H1 (cell line): ENCODE measurements at regions not wholly inside any gene's neighbourhood (a gene's known extent, or its start where the extent isn't known, plus 50 kb on each side); places are given as distances from the start of the nearest gene placed in this dataset.

ENCODE experiments used
- RAD21 ChIP-seq, 2 experiments: IDR thresholded peaks in 1 of 2; conservative IDR thresholded peaks in 1 of 2; 2 replicates each; pipeline ENCODE4 v1.6.1; 2011; ENCODE audit warnings: low read depth in 2 of 2, low read length in 2 of 2, improper control_type of control experiment in 1 of 2, inconsistent platforms in 1 of 2, mild to moderate bottlenecking in 1 of 2, moderate library complexity in 1 of 2

DNA sequence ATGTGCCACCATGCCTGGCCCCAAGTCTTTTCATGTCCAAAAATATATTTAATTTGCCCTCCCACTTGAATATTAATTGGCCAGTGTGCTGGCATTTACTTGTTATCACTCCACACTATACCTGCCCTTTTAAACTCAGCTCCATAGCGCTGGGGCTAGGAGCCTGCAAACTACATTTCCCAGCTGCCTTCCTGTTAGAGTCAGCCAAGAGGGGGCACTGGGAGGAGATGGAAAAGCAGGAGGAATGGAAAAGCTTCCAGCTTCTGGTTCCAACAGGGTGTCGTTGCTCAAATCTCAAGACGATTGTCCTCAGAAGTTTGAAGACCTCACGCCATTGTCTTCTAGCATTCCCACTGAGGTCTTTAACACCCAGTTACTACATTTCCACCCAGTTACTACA, 315.5 kb downstream of the BCOR start (continued):
- 0 out of 4 replicates have a peak, but pooled peaks of 1 of the 2 experiments have one; percentile 3 for TF ChIP-seq RAD21 (IDR thresholded peaks at IDR 0.05 in 1 of 2, conservative IDR thresholded peaks at IDR 0.05 in 1 of 2; ENCODE audit: low read depth in 2 of 2, low read length in 2 of 2)
- TF ChIP-seq, all 59 proteins: peak for 2
